Panc1 (cell line): ENCODE measurements at regions not wholly inside any gene's neighbourhood (a gene's known extent, or its start where the extent isn't known, plus 50 kb on each side); places are given as distances from the start of the nearest gene placed in this dataset.

Source experiments
- ATAC-seq: fragments of 200-7000 bp; cut with Tn5 transposase; 2 replicates; pipeline ENCODE4 v1.9.1; 2020; ENCODE audit warnings: mild to moderate bottlenecking, moderate library complexity
- BruUV-seq: library from RNA; stranded (reverse); fragments of 400-500 nt; replicated peaks from 2 replicates; lab custom pipeline; 2021; lab: Mats Ljungman, UMichigan
- CTCF ChIA-PET: fragments of 300-600 bp; sonication (Branson Sonifier 250); formaldehyde crosslinking; loops from one replicate; lab custom pipeline; 2022; ENCODE audit warnings: antibody characterized with exemption; lab: Charles Lee
- POLR2A ChIA-PET: fragments of 300-600 bp; sonication (Branson Sonifier 250); formaldehyde crosslinking; loops from one replicate; lab custom pipeline; 2022; ENCODE audit warnings: antibody characterized with exemption; lab: Charles Lee
- DNase-seq: peaks from one replicate; pipeline ENCODE4 v3.0.0-alpha.2; 2010; ENCODE audit warnings: low read depth, low spot score
- H3K27ac ChIP-seq: 2 replicates; pipeline ENCODE4 v1.5.1; 2011; ENCODE audit warnings: mild to moderate bottlenecking, low read length, inconsistent platforms
- H3K27me3 ChIP-seq: fragments of 200-500 bp; sonication (Bioruptor generic); 2 replicates; pipeline ENCODE4 v1.6.0; 2014; ENCODE audit warnings: low read length, inconsistent platforms; ENCODE audit not compliant: control insufficient read depth, insufficient read depth
- H3K36me3 ChIP-seq: fragments of 200-500 bp; sonication (Bioruptor generic); 2 replicates; pipeline ENCODE4 v1.5.1; 2014; ENCODE audit warnings: inconsistent platforms, mild to moderate bottlenecking, low read length, moderate library complexity; ENCODE audit not compliant: control insufficient read depth, insufficient read depth
- H3K4me1 ChIP-seq: 2 replicates; pipeline ENCODE4 v1.5.1; 2011; ENCODE audit warnings: inconsistent platforms, mild to moderate bottlenecking, low read length, moderate library complexity; ENCODE audit not compliant: control insufficient read depth, insufficient read depth
- H3K4me3 ChIP-seq, 2 experiments: 2 replicates each; pipeline ENCODE4 v1.5.1; 2011 to 2012; ENCODE audit warnings: low read depth in 2 of 2, low read length in 2 of 2, mild to moderate bottlenecking in 2 of 2, inconsistent platforms in 1 of 2, moderate library complexity in 1 of 2
- H3K9me3 ChIP-seq: fragments of 200-500 bp; sonication (Bioruptor generic); 2 replicates; pipeline ENCODE4 v1.5.1; 2014; ENCODE audit warnings: low read depth, mild to moderate bottlenecking, inconsistent platforms, low read length, moderate library complexity; ENCODE audit not compliant: control insufficient read depth, insufficient read depth
- POLR2AphosphoS5 ChIP-seq: IDR thresholded peaks from 2 replicates; pipeline ENCODE4 v1.6.1; 2012; ENCODE audit warnings: mild to moderate bottlenecking, low read depth, low read length, moderate library complexity
- SIN3A ChIP-seq: IDR thresholded peaks from 2 replicates; pipeline ENCODE4 v1.6.1; 2012; ENCODE audit warnings: low read depth, mild to moderate bottlenecking, low read length, moderate library complexity, borderline replicate concordance; ENCODE audit not compliant: insufficient read depth
- TCF7L2 ChIP-seq: IDR thresholded peaks from 2 replicates; pipeline ENCODE4 v1.6.1; 2011; ENCODE audit warnings: mild to moderate bottlenecking, low read depth, low read length, inconsistent platforms
- in situ Hi-C: cut with HindIII; loops from 2 replicates; pipeline ENCODE4 v1.10.0; 2016; ENCODE audit warnings: low sequenced_read_pairs, low pct_unique_long_range_greater_than_20kb
- intact Hi-C: fragments of 100-400 bp; cut with micrococcal nuclease; formaldehyde crosslinking; loops from one replicate; pipeline ENCODE4 v1.10.0; 2022; ENCODE audit not compliant: unreplicated experiment
- TF ChIP-seq, protein P1 (sequence below): fragments of 450-650 bp; IDR thresholded peaks from 2 replicates; pipeline ENCODE4 v1.5.1; 2017; ENCODE audit warnings: mild to moderate bottlenecking
- TF ChIP-seq, protein P2 (sequence below), 2 experiments: IDR thresholded peaks; 2 replicates each; pipeline ENCODE4 v1.6.1; 2011 to 2012; ENCODE audit warnings: low read depth in 2 of 2, control low read depth in 1 of 2, low read length in 1 of 2, mild to moderate bottlenecking in 1 of 2, moderate library complexity in 1 of 2; ENCODE audit not compliant: insufficient read depth in 1 of 2

DNA sequence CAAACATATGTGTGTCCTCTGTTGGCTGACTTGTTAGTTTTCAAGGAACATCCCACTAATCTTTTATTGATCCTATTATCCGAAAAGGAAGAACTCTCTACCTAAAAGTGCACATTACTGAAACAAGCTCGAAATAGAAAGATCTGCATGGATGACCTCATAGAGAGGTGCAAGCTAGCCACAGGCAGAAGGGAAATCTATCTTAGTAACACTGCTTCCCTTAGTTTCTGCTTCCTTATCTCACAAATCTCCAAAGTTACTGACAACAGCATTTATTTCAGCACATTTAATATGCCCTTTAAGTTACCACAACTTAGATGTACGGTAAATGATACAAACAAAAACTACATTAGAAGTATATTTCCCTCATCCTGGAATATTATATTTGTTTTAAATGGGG lies 285.1 kb upstream of the CCDC54 start:
- Histone ChIP-seq H3K36me3 (no peaks in the 10 kb centered on the region), H3K27me3 (no peaks in the 10 kb centered on the region), H3K27ac (no peak overlapping the region), H3K4me1 (no peaks in the 10 kb centered on the region), H3K4me3 (no peak overlapping the region), H3K9me3 (no peaks in the 10 kb centered on the region)
- DNase-seq (no peak), ATAC-seq (no peak)
- in situ Hi-C loops, result no loop called here
- no TSS peak for BruUV-seq
- intact Hi-C loops, result no loop called here
- TF ChIP-seq SIN3A (no peak), TCF7L2 (no peak), POLR2AphosphoS5 (no peak)
- TF ChIP-seq, protein P1, sequence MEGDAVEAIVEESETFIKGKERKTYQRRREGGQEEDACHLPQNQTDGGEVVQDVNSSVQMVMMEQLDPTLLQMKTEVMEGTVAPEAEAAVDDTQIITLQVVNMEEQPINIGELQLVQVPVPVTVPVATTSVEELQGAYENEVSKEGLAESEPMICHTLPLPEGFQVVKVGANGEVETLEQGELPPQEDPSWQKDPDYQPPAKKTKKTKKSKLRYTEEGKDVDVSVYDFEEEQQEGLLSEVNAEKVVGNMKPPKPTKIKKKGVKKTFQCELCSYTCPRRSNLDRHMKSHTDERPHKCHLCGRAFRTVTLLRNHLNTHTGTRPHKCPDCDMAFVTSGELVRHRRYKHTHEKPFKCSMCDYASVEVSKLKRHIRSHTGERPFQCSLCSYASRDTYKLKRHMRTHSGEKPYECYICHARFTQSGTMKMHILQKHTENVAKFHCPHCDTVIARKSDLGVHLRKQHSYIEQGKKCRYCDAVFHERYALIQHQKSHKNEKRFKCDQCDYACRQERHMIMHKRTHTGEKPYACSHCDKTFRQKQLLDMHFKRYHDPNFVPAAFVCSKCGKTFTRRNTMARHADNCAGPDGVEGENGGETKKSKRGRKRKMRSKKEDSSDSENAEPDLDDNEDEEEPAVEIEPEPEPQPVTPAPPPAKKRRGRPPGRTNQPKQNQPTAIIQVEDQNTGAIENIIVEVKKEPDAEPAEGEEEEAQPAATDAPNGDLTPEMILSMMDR, result no peak
- TF ChIP-seq, protein P2, sequence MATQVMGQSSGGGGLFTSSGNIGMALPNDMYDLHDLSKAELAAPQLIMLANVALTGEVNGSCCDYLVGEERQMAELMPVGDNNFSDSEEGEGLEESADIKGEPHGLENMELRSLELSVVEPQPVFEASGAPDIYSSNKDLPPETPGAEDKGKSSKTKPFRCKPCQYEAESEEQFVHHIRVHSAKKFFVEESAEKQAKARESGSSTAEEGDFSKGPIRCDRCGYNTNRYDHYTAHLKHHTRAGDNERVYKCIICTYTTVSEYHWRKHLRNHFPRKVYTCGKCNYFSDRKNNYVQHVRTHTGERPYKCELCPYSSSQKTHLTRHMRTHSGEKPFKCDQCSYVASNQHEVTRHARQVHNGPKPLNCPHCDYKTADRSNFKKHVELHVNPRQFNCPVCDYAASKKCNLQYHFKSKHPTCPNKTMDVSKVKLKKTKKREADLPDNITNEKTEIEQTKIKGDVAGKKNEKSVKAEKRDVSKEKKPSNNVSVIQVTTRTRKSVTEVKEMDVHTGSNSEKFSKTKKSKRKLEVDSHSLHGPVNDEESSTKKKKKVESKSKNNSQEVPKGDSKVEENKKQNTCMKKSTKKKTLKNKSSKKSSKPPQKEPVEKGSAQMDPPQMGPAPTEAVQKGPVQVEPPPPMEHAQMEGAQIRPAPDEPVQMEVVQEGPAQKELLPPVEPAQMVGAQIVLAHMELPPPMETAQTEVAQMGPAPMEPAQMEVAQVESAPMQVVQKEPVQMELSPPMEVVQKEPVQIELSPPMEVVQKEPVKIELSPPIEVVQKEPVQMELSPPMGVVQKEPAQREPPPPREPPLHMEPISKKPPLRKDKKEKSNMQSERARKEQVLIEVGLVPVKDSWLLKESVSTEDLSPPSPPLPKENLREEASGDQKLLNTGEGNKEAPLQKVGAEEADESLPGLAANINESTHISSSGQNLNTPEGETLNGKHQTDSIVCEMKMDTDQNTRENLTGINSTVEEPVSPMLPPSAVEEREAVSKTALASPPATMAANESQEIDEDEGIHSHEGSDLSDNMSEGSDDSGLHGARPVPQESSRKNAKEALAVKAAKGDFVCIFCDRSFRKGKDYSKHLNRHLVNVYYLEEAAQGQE (IDR thresholded peaks at IDR 0.05; ENCODE audit: insufficient read depth in 1 of 2, low read depth in 2 of 2, low read length in 1 of 2), result no peak
- ChIA-PET CTCF (no interaction called here), POLR2A (no interaction called here)

DNA sequence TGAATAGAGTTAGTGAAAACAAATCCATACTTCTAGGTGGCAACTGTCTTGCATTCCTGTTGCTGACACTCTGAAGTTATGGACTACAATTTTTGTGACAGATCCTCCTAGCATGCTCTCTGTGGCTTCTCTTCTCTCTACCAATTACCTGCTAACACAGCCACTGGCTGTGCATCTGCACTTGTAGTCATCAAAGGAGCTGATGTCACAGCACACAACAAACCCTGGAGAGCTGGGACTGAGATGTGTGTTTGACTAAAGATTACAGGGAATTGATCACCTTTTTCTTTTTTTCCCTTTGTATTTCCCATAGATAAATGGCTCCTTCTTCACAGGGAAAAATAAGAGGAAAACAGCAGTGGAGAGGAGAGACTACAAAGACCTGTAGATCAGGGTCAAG lies 278.4 kb upstream of the CCDC54 start:
- BruUV-seq, result no TSS peak
- TF ChIP-seq SIN3A (no peak), TCF7L2 (no peak), POLR2AphosphoS5 (no peak)
- TF ChIP-seq, protein P2 (IDR thresholded peaks at IDR 0.05; ENCODE audit: insufficient read depth in 1 of 2, low read depth in 2 of 2, low read length in 1 of 2), result no peak
- TF ChIP-seq, protein P1, result no peak
- ChIA-PET POLR2A (no interaction called here), CTCF (no interaction called here)
- Histone ChIP-seq H3K4me1 (no peaks in the 10 kb centered on the region), H3K36me3 (no peaks in the 10 kb centered on the region), H3K9me3 (no peaks in the 10 kb centered on the region), H3K27me3 (no peaks in the 10 kb centered on the region), H3K4me3 (no peak overlapping the region), H3K27ac (no peak overlapping the region)
- DNase-seq, result no peak
- no peak for ATAC-seq
- intact Hi-C loops (no loop called here), in situ Hi-C loops (no loop called here)
